ENCODE measurements at regions not wholly inside any gene's neighbourhood (a gene's known extent, or its start where the extent isn't known, plus 50 kb on each side); places are given as distances from the start of the nearest gene placed in this dataset.

DNA sequence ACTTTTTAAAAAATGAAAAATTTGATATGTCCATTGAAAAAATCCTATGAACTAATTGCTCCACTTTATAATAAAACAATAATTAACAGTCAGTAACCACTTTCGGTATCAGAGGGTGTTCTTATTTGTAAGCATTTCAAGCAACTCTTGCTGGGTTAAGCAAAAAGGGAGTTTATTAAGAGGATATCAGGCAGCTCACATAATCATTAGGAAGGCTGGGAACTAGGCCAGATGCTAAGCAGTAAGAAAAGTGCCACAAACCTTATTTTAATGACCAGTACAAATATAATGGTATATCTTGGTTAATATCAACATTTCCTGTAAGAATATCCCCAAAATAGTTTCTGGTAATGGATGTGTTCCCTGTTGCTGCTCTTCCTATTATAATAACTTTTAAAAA lies 2618.3 kb upstream of the PCDH20 start (continued):
- TF ChIP-seq CTCF (conservative IDR thresholded peaks at IDR 0.05; ENCODE audit: low read depth in 2 of 2), result no peak
- no peak for TF ChIP-seq ZNF331 (CRISPR knock-in tag; IDR thresholded peaks at IDR 0.05; ENCODE audit: low read depth)
- no peak for TF ChIP-seq STAT1 (IDR thresholded peaks at IDR 0.05; ENCODE audit: unreplicated experiment)
- TF ChIP-seq ZNF114 (CRISPR knock-in tag; IDR thresholded peaks at IDR 0.05), result no peak

DNA sequence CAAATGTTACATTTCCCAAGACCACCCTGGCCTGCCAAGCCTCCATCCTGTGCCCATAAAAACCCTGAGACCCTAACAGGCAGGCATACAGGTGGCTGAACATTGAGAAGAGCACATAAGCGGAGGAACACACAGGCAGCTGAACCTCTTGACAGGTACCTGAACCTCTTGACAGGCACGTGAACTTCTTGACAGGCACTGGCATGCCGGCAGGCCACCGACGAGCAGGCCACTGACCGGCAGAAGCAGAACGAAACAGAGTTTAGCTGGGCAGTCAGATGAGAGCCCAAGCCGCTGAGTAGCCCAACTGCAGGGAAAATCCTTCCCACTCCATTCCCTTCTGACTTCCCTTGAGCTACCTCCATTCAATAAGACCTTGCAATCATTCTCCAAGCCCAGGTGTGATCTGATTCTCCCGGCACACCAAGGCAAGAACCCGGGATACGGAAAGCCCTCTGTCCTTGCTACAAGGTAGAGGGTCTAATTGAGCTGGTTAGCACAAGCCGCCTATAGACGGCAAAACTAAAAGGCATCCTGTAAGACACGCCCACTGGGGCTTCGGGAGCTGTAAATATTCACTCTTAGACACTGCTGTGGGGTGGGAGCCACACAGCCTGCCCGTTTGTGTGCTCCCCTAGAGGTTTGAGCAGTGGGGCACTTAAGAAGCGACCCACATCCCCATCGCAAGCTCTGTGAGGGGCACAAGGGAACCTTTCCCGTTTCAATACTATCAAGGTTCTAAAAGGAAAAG lies 2613.9 kb upstream of the PCDH20 start:
- ATAC-seq (peak; percentile 75), DNase-seq (ENCODE audit: low spot score) (peak; percentile 27)
- no peak overlapping the region for H3K4me3 ChIP-seq
- Mint-ChIP-seq H3K4me1 (peaks cover 3% of the 10 kb centered on the region; the same call in 2 of the 3 replicates), H3K4me3 (no peak overlapping the region), H3K36me3 (ENCODE audit: low read depth) (no peaks in the 10 kb centered on the region), H3K27ac (no peak overlapping the region), H3K9me3 (no peaks in the 10 kb centered on the region), H3K27me3 (ENCODE audit: insufficient read depth, low read depth, poor library complexity) (peaks cover 2% of the 10 kb centered on the region)
- H3K36me3 ChIP-seq (ENCODE audit: insufficient read depth), result no peaks in the 10 kb centered on the region
- no peaks in the 10 kb centered on the region; the same call in 1 of the 2 replicates for H3K9me2 ChIP-seq (ENCODE audit: insufficient read depth)
- TF ChIP-seq EZH2phosphoT487 (IDR thresholded peaks at IDR 0.05; ENCODE audit: unreplicated experiment) (no peak), CREB1 (CRISPR knock-in tag; IDR thresholded peaks at IDR 0.05; ENCODE audit: low read depth) (no peak), ZNF462 (CRISPR knock-in tag; IDR thresholded peaks at IDR 0.05) (no peak), JUNB (IDR thresholded peaks at IDR 0.05; ENCODE audit: unreplicated experiment) (no peak)
- no peaks in the 10 kb centered on the region for H3K4me1 ChIP-seq (ENCODE audit: insufficient read depth)
- H3K4me2 ChIP-seq, result no peak overlapping the region
- H3K27me3 ChIP-seq (ENCODE audit: insufficient read depth), result no peaks in the 10 kb centered on the region
- H4K20me1 ChIP-seq (replicated peaks; ENCODE audit: insufficient read depth), result no peaks in the 10 kb centered on the region
- H2AFZ ChIP-seq, result peak overlapping the region; percentile 77; the same call in 1 of the 2 replicates
- no peaks in the 10 kb centered on the region for H3F3A ChIP-seq (replicated peaks; ENCODE audit: low read depth)
- no peaks in the 10 kb centered on the region for H3K79me2 ChIP-seq (replicated peaks; ENCODE audit: insufficient read depth)
- no peak overlapping the region for H3K27ac ChIP-seq (ENCODE audit: low read depth)

Measured in GM23338 (cell line).